ENCODE measurements at regions not wholly inside any gene's neighbourhood (a gene's known extent, or its start where the extent isn't known, plus 50 kb on each side); places are given as distances from the start of the nearest gene placed in this dataset.

DNA sequence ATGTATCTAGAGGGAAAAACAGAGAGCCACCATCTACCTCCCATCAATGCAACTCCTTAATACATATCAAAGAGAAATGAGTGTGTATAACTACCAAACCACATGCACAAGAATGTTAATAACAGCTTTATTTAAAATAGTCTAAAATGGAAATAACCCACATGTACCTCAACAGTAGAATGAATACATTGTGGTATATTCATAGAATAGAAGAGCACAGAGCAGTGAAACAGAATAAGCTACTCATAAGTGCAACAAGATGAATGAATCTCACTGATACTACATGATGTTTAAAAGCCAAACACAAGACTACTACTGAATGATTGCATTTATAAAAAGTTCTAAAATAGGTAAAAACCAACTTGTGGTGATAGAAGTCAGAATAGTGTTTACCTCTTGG is 232.5 kb downstream of the BTG1 start:
- no peak for DNase-seq
- Histone ChIP-seq H3K27me3 (ENCODE audit: control insufficient read depth, insufficient read depth, low read length) (no peaks in the 10 kb centered on the region), H3K36me3 (replicated peaks; ENCODE audit: control insufficient read depth, insufficient read depth, low read length) (no peaks in the 10 kb centered on the region), H3K4me3 (ENCODE audit: insufficient read depth, low read depth, low read length) (no peak overlapping the region)

DNA sequence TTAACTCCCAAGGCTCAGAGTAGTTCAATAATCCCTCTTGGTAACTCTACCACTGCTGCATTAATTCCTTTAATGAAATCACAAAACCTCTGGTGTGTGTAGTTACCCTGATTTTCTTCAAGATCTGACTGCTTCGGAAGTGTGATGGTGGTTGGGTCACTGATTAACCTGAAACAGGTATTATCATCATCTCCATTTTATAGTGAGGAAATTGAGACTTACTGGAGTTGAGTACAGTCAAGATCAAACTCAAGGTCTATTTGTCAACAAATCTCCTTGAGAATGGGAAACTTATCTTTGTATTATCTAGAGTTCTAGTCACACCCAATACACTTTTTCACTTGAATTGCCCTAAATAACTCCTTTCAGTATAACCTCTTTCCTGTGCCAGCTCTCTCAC is 233.5 kb downstream of the BTG1 start:
- Histone ChIP-seq H3K36me3 (replicated peaks; ENCODE audit: control insufficient read depth, insufficient read depth, low read length) (no peaks in the 10 kb centered on the region), H3K27me3 (ENCODE audit: control insufficient read depth, insufficient read depth, low read length) (no peaks in the 10 kb centered on the region), H3K4me3 (ENCODE audit: insufficient read depth, low read depth, low read length) (no peak overlapping the region)
- no peak for DNase-seq

DNA sequence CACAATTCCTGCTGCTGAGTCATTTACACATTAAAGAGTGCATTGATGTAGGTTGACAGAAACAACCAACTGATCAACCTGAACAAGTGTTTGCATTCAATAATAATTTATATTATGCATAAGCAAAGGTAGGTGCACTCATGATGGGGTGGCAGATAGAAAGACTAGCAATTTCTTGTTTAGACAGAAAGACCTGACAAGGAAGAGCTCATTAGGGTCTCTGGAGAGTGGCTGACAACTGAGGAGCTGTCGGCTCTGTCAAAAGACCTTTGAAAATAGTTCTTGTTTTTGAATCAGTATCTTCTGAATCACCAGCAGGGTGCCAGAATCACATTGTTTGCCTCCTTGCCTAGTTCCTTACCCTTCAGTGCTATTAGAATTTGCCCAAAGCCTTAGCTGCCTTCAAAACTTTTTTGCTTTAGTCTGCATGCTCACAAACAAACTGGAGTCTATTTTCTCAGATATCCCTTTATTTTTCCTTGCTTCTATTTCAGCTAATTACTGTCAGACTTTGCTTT is 234.7 kb downstream of the BTG1 start:
- H3K36me3 ChIP-seq (replicated peaks; ENCODE audit: control insufficient read depth, insufficient read depth, low read length) = no peaks in the 10 kb centered on the region
- no peak overlapping the region for H3K4me3 ChIP-seq (ENCODE audit: insufficient read depth, low read depth, low read length)
- no peaks in the 10 kb centered on the region for H3K27me3 ChIP-seq (ENCODE audit: control insufficient read depth, insufficient read depth, low read length)
- peak; percentile 14 for DNase-seq

DNA sequence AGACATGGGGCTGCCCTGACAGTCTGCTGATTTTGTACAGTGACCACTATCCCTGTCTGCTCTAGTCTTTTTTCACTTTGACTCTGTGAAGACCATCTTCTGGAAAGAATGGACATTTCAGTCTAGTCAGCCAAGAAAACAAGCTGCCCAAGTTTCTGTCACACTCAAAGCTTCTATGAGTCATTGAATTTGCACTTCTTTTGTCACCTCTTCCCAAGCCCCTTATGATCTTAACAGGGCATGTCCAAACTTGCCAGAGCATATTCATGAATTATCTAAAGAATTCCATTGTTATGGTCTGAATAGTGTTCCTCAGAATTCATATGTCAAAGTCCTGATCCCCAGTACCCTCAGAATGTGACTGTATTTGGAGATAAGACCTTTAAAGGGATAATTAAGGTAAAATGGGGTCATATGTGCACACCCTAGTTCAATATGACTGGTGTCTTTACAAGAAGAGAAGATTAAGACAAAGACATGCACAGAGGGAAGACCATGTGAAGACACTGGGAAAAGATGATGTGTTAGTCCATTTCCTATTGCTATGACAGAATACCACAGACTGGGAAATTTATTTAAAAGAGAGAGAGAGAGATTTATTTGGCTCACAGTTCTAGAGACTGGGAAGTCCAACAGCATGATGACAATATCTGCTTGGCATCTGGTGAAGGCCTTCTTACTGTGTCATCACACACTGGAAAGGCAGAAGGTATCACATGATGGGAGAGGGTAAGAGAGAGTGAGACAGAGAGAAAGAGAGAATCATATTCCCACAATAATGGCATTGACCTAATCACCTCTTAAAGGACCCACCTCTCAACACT is 242.6 kb downstream of the BTG1 start:
- no peak for DNase-seq
- Histone ChIP-seq H3K4me3 (ENCODE audit: insufficient read depth, low read depth, low read length) (no peak overlapping the region), H3K36me3 (replicated peaks; ENCODE audit: control insufficient read depth, insufficient read depth, low read length) (no peaks in the 10 kb centered on the region), H3K27me3 (ENCODE audit: control insufficient read depth, insufficient read depth, low read length) (no peaks in the 10 kb centered on the region)

DNA sequence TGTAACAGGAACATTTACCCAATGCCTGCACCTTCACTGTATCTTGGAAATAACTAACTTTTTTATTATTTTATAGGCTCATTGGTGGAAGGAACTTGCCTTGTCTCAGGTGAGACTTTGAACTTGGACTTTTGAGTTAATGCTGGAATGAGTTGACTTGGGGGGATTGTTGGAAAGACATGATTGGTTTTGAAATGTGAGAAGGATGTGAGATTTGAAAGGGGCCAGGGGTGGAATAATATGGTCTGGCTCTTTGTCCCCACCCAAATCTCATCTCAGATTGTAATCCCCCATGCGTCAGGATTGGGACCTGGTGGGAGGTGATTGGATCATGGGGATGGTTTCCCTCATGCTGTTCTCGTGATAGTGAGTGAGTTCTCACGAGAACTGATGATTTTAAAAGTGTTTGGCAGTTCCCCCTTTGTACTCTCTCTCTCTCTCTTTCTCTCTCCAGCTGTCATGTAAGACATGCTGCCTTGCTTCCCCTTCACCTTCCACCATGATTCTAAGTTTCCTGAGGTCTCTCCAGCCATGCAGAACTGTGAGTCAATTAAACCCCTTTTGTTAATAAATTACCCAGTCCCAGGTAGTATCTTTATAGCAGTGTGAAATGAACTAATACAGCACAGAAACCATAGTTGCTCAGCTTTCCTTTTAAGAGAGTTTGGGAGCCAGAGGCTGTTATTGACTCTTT is 244.1 kb downstream of the BTG1 start:
- no peaks in the 10 kb centered on the region for H3K36me3 ChIP-seq (replicated peaks; ENCODE audit: control insufficient read depth, insufficient read depth, low read length)
- no peak for DNase-seq
- H3K4me3 ChIP-seq (ENCODE audit: insufficient read depth, low read depth, low read length) = no peak overlapping the region
- no peaks in the 10 kb centered on the region for H3K27me3 ChIP-seq (ENCODE audit: control insufficient read depth, insufficient read depth, low read length)

DNA sequence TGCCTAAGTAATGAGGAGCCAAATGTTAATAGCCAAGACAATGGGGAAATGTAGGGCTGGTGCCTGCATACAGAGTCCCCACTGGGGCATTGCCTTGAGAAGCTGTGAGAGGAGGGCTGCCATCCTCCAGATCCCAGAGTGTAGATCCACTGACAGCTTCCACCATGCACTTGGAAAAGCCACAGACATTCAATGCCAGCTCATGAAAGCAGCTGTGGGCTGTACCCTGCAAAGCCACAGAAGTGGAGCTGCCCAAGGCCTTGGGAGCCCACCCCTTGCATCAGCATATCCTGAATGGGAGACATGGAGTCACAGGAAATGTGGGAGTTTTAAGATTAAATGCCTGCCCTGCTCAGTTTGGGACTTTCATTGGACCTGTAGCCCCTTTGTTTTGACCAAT is 244.7 kb downstream of the BTG1 start:
- DNase-seq = no peak
- Histone ChIP-seq H3K27me3 (ENCODE audit: control insufficient read depth, insufficient read depth, low read length) (no peaks in the 10 kb centered on the region), H3K4me3 (ENCODE audit: insufficient read depth, low read depth, low read length) (no peak overlapping the region), H3K36me3 (replicated peaks; ENCODE audit: control insufficient read depth, insufficient read depth, low read length) (no peaks in the 10 kb centered on the region)

DNA sequence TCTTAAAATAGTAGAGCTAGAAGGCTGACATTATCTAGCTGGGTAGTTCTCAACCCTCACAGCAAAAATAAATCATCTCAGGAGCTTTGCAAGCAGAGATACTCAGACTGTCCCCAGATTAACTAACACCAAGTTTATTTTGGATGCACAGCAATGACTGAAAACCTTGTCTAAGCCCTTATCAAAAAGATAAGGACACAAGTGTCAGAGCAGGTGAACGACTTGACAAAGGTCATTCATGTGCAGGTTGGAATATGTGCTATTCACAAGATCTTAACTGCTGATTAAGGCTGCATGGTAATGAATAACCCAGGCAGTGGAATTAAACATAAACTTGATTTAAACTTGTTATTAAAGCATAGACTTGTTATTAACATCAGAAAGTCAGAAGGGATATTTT is 246.6 kb downstream of the BTG1 start:
- Histone ChIP-seq H3K27me3 (ENCODE audit: control insufficient read depth, insufficient read depth, low read length) (no peaks in the 10 kb centered on the region), H3K4me3 (ENCODE audit: insufficient read depth, low read depth, low read length) (no peak overlapping the region), H3K36me3 (replicated peaks; ENCODE audit: control insufficient read depth, insufficient read depth, low read length) (no peaks in the 10 kb centered on the region)
- DNase-seq = no peak

DNA sequence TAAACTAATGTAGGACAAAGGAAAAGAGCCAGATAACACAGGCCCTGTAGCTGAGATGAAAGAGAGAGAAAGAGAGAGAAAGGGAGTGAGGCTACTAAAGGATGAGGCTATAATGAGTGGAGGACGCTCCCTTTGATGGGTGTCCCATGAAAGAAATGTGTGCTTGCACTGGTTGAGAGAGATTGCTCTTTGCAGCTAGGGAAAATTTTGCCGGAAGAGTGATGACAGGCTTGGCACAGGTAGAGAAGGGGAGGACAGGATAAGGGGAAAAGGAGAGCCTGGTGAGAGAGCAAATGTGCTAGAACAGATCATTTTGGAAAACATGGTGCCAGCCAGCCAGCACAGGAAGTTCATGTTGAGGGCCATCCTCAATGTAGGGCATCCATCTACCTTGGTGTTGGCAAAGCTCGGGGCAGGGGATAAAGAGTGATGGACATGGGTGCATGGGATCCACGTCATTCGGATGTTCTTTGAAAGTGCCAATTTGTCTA is 248.6 kb downstream of the BTG1 start:
- DNase-seq = no peak
- H3K4me3 ChIP-seq (ENCODE audit: insufficient read depth, low read depth, low read length) = no peak overlapping the region
- no peaks in the 10 kb centered on the region for H3K27me3 ChIP-seq (ENCODE audit: control insufficient read depth, insufficient read depth, low read length)
- no peaks in the 10 kb centered on the region for H3K36me3 ChIP-seq (replicated peaks; ENCODE audit: control insufficient read depth, insufficient read depth, low read length)

DNA sequence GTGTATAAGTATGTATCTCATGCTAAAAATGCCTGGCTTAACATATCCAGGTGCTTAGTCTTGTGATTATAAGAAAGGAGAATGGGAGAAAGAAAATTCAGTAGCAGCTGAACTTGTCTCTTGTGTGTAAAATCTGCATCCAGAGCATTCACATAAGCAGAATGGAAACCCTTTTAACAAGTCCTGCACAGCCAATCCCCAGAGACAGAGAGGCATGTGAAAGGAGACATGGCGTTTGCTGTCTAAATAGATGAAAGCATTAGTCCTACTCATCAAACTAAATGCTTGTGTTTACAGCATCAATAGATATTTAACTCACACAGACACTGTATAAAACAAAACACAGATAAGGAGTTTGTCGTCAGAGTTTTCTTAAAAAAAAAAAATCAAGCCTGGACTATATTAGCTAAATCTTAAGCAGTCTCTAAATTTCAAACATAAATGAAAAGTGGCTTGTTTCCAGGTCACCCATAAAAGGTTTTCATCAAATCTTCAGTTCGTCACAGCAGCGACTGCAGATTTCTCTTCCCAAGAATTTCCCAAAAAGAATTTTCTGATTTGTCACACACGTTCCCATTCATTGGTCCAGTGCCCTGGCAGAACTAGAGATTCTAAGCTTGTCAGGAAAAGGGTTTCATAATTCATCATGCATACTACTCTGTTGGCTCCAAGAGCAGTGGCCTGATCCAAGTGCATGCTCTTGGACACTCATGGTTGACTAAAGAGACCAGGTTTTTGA is 249.2 kb downstream of the BTG1 start:
- no peak for DNase-seq
- Histone ChIP-seq H3K36me3 (replicated peaks; ENCODE audit: control insufficient read depth, insufficient read depth, low read length) (no peaks in the 10 kb centered on the region), H3K27me3 (ENCODE audit: control insufficient read depth, insufficient read depth, low read length) (no peaks in the 10 kb centered on the region), H3K4me3 (ENCODE audit: insufficient read depth, low read depth, low read length) (no peak overlapping the region)

DNA sequence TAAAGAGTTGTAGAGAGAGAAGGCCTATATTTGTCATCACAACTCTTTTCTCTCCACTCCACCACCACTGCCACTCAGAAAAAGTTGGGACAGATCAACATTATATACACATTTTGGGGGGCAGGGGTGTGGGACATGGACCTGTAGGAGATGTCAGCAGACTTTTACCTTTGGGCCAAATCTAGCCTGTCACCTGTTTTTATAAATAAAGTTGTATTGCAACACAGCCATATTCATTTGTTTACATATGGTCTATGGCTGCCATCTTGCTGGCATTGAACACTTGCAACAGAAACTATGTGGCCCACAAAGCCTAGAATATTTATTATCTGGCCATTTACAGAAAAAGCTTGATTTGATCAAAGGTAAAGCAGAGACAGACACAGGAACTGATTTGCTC is 250.7 kb downstream of the BTG1 start:
- no peak overlapping the region for H3K4me3 ChIP-seq (ENCODE audit: insufficient read depth, low read depth, low read length)
- no peaks in the 10 kb centered on the region for H3K27me3 ChIP-seq (ENCODE audit: control insufficient read depth, insufficient read depth, low read length)
- no peaks in the 10 kb centered on the region for H3K36me3 ChIP-seq (replicated peaks; ENCODE audit: control insufficient read depth, insufficient read depth, low read length)
- no peak for DNase-seq

DNA sequence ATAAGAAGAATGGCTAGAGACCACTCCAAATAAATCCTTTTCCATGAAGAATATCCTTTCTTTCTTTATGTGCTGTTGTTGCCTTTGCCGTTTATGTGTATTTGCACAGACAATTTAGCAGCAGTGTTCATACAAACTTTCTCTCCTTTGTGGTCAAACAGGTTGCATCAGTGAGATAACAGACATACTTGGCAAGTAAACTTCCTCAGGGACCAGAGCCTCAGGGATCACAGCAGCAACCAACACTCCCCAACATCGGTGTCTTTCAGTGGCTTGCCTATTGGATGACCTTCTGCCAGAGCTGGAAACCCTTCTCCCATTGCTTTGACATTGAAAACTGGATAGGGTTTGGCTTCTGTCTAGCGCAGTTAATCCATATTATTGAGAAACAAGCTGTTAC is 252.2 kb downstream of the BTG1 start:
- Histone ChIP-seq H3K4me3 (ENCODE audit: insufficient read depth, low read depth, low read length) (no peak overlapping the region), H3K27me3 (ENCODE audit: control insufficient read depth, insufficient read depth, low read length) (no peaks in the 10 kb centered on the region), H3K36me3 (replicated peaks; ENCODE audit: control insufficient read depth, insufficient read depth, low read length) (no peaks in the 10 kb centered on the region)
- DNase-seq = no peak

DNA sequence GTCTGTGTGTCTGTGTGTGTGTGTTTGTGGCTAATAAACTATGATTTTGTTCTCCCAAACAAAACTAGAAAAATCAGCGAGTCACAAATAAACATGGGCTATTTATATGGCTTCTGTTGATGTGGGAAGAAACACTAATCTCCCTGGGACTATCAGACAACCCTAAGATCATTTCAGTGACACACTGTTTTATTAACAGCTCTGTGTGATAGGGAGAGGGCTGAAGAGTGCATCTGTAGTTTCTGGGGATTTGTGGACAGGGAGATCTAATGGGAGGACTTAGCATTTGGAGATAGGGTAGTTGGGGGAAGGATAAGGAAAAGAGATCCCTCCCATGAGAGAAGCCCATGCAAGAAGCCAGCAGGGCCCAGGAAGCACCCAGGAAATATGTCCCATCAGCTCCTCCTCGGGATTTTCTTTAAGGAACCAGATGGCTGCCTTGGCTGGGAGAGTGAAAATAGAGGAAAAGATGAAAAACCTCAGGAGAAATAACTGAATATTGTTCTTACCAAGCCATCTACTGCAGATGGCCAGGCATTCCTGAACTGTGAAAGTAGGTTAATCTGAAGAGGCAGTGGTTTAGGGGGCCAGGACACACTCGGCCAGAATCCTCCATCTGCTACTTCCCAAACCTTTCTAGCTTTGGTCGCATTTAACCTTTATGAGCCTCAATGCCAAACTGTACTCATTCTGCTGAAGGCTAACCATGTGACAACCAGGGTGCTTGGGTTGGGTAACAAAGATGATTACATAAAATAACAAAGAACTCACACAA is 253.4 kb downstream of the BTG1 start:
- no peak for DNase-seq
- no peaks in the 10 kb centered on the region for H3K36me3 ChIP-seq (replicated peaks; ENCODE audit: control insufficient read depth, insufficient read depth, low read length)
- H3K27me3 ChIP-seq (ENCODE audit: control insufficient read depth, insufficient read depth, low read length) = no peaks in the 10 kb centered on the region
- no peak overlapping the region for H3K4me3 ChIP-seq (ENCODE audit: insufficient read depth, low read depth, low read length)

DNA sequence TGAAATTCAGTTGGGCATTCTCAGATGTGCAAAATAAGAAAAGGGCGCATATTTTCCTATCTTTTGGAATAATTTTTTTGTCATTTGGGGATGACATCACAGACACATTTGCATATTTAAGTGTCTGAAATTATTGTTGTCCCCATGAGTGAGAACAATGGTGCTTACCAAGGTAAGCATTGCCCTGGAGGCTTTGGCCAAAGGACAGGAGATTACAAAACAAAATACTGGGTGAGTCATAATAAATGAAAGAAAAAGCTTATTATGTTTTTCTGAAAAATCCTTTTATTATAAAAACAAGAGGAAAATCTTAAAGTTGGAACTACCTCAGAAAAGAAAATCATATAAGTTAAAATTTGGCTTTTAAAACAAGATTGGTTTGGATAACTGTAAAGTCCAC is 254.9 kb downstream of the BTG1 start:
- no peak overlapping the region for H3K4me3 ChIP-seq (ENCODE audit: insufficient read depth, low read depth, low read length)
- no peaks in the 10 kb centered on the region for H3K36me3 ChIP-seq (replicated peaks; ENCODE audit: control insufficient read depth, insufficient read depth, low read length)
- DNase-seq = no peak
- H3K27me3 ChIP-seq (ENCODE audit: control insufficient read depth, insufficient read depth, low read length) = no peaks in the 10 kb centered on the region

DNA sequence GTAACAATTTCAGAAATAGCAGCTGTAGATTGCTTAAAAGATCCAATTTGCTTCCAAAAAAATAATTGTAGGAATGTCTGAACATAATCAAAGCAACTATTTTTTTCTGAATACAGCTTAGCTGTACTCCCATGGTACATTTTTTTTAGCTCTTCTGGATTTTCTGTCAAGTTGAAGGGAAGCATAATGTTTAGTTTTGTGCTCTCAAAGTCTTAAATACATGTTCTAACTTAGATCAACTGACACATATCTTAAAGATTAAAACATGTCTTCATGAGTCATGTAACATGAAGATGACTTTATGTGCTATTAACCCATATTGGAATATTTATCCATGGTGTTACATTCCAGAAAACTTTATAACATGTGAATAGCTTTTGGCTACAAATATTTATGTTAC is 255.7 kb downstream of the BTG1 start:
- no peaks in the 10 kb centered on the region for H3K36me3 ChIP-seq (replicated peaks; ENCODE audit: control insufficient read depth, insufficient read depth, low read length)
- no peak for DNase-seq
- no peak overlapping the region for H3K4me3 ChIP-seq (ENCODE audit: insufficient read depth, low read depth, low read length)
- H3K27me3 ChIP-seq (ENCODE audit: control insufficient read depth, insufficient read depth, low read length) = no peaks in the 10 kb centered on the region

Data from H7 (cell line).